ENCODE measurements at regions not wholly inside any gene's neighbourhood (a gene's known extent, or its start where the extent isn't known, plus 50 kb on each side); places are given as distances from the start of the nearest gene placed in this dataset.

DNA sequence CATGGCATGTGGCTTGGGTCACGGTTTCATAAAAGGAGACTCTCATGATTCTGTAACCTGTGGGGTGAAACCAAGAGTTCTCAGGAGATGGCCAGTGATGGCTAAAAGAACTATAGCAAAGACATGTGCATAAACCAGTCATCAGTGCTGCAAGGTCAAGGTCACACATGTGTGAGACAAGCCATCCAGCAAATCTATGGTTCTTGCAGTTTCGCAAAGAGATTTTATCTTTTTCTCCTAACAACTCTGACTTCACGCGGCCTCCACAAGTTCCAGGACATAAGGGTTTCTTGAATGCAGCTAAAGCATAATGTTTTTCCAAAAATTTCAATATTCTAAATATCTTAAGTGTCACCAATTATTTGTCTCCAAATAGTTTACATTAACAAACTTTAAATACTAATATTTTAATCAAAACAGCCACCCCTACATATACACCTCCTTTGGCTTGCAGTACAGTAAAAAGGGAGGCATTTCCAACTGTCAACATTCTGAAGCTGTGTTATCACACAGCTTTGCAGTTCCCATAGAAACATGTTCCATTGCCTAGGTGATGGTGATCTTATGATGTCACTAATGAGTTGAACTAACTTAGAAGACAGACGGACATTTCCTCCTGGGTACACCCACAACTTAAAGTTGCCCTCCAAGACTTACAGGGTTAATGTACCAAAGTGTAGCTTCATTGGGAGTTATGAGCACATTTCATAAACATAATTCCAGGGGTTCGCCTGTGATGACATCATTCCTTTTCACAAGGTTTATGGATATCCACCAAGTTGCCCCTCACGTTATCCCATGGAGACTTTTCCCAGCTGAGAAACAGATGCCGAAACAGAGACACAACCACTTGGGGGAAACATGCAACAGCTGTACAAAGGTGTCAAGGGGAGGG is 250.9 kb upstream of the PDE10A start:
- TF ChIP-seq POLR2AphosphoS5 (IDR thresholded peaks at IDR 0.05; ENCODE audit: borderline replicate concordance, low read depth, low read length) (no peak), EZH2 (IDR thresholded peaks at IDR 0.05) (no peak), FOXP2 (optimal IDR thresholded peaks at IDR 0.05; ENCODE audit: control extremely low read depth, extremely low read length, insufficient read depth) (no peak)

Measured in SK-N-MC (cell line).